H1 (cell line): ENCODE measurements at regions not wholly inside any gene's neighbourhood (a gene's known extent, or its start where the extent isn't known, plus 50 kb on each side); places are given as distances from the start of the nearest gene placed in this dataset.

Source experiments
- CBX5 ChIP-seq: fragments of 300-800, 300-1000 bp; sonication (generic); IDR thresholded peaks from 2 replicates; pipeline ENCODE4 v1.7.1; 2016; ENCODE audit warnings: antibody characterized with exemption, low read length, low read depth
- CHD2 ChIP-seq: IDR thresholded peaks from 2 replicates; pipeline ENCODE4 v1.6.1; 2012; ENCODE audit warnings: low read length, improper control_type of control experiment
- HDAC6 ChIP-seq: IDR thresholded peaks from one replicate; pipeline ENCODE4 v1.7.1; 2012; ENCODE audit warnings: low read depth, mild to moderate bottlenecking, inconsistent platforms, low read length, moderate library complexity
- NANOG ChIP-seq: IDR thresholded peaks from 2 replicates; pipeline ENCODE4 v1.6.1; 2011; ENCODE audit warnings: low read length, low read depth, mild to moderate bottlenecking, inconsistent platforms; ENCODE audit not compliant: insufficient read depth, poor library complexity, severe bottlenecking
- RAD21 ChIP-seq, 2 experiments: IDR thresholded peaks in 1 of 2; conservative IDR thresholded peaks in 1 of 2; 2 replicates each; pipeline ENCODE4 v1.6.1; 2011; ENCODE audit warnings: low read depth in 2 of 2, low read length in 2 of 2, improper control_type of control experiment in 1 of 2, inconsistent platforms in 1 of 2, mild to moderate bottlenecking in 1 of 2, moderate library complexity in 1 of 2
- RFX5 ChIP-seq: IDR thresholded peaks from 2 replicates; pipeline ENCODE4 v1.6.1; 2011; ENCODE audit warnings: low read depth, low read length, improper control_type of control experiment, borderline replicate concordance
- SP1 ChIP-seq: IDR thresholded peaks from 2 replicates; pipeline ENCODE4 v1.6.1; 2011; ENCODE audit warnings: low read depth, low read length
- SP4 ChIP-seq: IDR thresholded peaks from 2 replicates; pipeline ENCODE4 v1.6.1; 2012; ENCODE audit warnings: low read length, inconsistent platforms
- SRF ChIP-seq: IDR thresholded peaks from 2 replicates; pipeline ENCODE4 v1.6.1; 2011; ENCODE audit warnings: mild to moderate bottlenecking, low read depth, low read length, moderate library complexity
- TF ChIP-seq, protein P1 (sequence below), 3 experiments: IDR thresholded peaks; 1 replicate in 2 of 3; 2 replicates in 1 of 3; pipeline versions ENCODE4 v1.5.1 to v1.6.1; 2011; ENCODE audit warnings: low read length in 3 of 3, mild to moderate bottlenecking in 3 of 3, inconsistent platforms in 2 of 3, low read depth in 1 of 3, moderate library complexity in 1 of 3; ENCODE audit not compliant: insufficient read depth in 1 of 3; ENCODE audit errors: control extremely low read depth in 1 of 3

- TF ChIP-seq, protein P1, sequence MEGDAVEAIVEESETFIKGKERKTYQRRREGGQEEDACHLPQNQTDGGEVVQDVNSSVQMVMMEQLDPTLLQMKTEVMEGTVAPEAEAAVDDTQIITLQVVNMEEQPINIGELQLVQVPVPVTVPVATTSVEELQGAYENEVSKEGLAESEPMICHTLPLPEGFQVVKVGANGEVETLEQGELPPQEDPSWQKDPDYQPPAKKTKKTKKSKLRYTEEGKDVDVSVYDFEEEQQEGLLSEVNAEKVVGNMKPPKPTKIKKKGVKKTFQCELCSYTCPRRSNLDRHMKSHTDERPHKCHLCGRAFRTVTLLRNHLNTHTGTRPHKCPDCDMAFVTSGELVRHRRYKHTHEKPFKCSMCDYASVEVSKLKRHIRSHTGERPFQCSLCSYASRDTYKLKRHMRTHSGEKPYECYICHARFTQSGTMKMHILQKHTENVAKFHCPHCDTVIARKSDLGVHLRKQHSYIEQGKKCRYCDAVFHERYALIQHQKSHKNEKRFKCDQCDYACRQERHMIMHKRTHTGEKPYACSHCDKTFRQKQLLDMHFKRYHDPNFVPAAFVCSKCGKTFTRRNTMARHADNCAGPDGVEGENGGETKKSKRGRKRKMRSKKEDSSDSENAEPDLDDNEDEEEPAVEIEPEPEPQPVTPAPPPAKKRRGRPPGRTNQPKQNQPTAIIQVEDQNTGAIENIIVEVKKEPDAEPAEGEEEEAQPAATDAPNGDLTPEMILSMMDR (IDR thresholded peaks at IDR 0.05; ENCODE audit: control extremely low read depth in 1 of 3, insufficient read depth in 1 of 3, low read depth in 1 of 3, low read length in 3 of 3), result no peak
- TF ChIP-seq SP1 (no peak), SP4 (no peak), CBX5 (no peak), HDAC6 (no peak), CHD2 (no peak), NANOG (no peak), RAD21 (IDR thresholded peaks at IDR 0.05 in 1 of 2, conservative IDR thresholded peaks at IDR 0.05 in 1 of 2; ENCODE audit: low read depth in 2 of 2, low read length in 2 of 2) (no peak), SRF (no peak), RFX5 (no peak)
These were observed 120.1 kb upstream of the TWIST2 start for GRCh38 chr2:238727585-238728329.
